ENCODE measurements at regions not wholly inside any gene's neighbourhood (a gene's known extent, or its start where the extent isn't known, plus 50 kb on each side); places are given as distances from the start of the nearest gene placed in this dataset.

DNA sequence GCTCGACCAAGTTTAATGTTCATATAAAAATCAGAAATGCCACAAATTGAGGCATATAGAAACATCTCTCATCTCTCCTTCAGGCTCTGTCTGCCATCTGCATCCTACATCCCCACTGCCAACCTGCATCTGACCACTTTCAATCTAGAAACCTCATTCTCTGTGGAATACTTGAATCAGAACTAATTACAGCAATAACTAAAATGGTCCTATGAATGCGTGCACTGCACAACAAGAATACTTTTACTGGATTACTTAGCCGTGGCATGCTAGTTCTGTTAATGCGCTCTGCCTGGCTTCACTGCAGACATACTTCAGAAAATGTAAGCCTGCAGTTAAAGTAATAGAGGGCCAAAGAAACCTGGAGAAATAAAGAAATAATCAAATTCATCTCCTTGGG, 89.8 kb upstream of the NR5A2 start:
- TF ChIP-seq, protein P1, sequence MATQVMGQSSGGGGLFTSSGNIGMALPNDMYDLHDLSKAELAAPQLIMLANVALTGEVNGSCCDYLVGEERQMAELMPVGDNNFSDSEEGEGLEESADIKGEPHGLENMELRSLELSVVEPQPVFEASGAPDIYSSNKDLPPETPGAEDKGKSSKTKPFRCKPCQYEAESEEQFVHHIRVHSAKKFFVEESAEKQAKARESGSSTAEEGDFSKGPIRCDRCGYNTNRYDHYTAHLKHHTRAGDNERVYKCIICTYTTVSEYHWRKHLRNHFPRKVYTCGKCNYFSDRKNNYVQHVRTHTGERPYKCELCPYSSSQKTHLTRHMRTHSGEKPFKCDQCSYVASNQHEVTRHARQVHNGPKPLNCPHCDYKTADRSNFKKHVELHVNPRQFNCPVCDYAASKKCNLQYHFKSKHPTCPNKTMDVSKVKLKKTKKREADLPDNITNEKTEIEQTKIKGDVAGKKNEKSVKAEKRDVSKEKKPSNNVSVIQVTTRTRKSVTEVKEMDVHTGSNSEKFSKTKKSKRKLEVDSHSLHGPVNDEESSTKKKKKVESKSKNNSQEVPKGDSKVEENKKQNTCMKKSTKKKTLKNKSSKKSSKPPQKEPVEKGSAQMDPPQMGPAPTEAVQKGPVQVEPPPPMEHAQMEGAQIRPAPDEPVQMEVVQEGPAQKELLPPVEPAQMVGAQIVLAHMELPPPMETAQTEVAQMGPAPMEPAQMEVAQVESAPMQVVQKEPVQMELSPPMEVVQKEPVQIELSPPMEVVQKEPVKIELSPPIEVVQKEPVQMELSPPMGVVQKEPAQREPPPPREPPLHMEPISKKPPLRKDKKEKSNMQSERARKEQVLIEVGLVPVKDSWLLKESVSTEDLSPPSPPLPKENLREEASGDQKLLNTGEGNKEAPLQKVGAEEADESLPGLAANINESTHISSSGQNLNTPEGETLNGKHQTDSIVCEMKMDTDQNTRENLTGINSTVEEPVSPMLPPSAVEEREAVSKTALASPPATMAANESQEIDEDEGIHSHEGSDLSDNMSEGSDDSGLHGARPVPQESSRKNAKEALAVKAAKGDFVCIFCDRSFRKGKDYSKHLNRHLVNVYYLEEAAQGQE (IDR thresholded peaks at IDR 0.05; ENCODE audit: insufficient read depth in 1 of 2, low read depth in 2 of 2, low read length in 2 of 2), result no peak
- no peak for TF ChIP-seq POLR2AphosphoS5 (IDR thresholded peaks at IDR 0.05; ENCODE audit: low read depth, low read length)

Data from PFSK-1 (cell line).